Amniotic epithelial cell (primary cell): ENCODE measurements at regions not wholly inside any gene's neighbourhood (a gene's known extent, or its start where the extent isn't known, plus 50 kb on each side); places are given as distances from the start of the nearest gene placed in this dataset.
"Not testable (repeated sequence)": the region's sequence is repeated elsewhere in the genome, so short reads cannot be mapped to it uniquely, and the experiment has no call there.

Experiments used
- DNase-seq: peaks from one replicate; pipeline ENCODE4 v3.0.0-alpha.2; 2010; ENCODE audit warnings: low read depth

DNA sequence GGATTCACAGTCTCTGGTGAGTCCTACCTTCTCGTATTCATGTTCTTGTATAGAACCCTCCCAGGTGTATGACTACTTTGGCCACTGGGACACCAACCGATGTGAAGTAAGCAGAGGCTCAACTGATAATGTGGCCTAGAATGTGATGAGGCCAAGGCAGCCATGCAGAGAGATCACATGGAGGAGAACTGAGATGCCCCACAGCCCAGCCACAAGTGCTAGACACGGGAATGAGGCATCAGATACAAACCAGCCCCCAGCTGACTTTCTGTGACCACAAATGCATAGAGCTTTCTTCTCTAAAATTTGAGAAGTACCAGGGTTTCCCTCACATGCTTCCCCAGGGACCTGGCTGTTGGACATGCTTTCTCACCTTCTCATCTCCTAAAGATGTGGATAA lies 375.7 kb downstream of the CCSER2 start:
- DNase-seq: no peak

DNA sequence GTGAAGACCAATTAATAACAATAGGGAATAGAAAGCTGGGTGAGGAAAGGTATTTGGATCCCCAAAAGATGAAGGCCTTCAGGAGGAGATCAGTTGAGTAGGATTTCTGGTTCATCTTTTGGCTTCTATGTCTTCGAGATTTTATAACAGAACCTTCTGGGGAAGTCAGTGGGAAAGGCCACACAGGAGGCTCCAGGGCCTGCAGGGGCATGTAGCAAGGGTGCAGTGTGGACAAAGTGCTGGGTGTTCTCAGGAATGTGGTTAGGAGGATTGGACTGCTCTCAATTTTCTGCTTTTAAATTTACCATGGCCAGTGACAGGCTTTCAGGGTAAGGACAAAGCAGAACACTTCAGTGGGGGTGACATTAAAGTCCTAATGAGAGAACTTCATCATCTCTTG lies 378.0 kb downstream of the CCSER2 start:
- no peak for DNase-seq

GRCh38 chr10:84706875-84707274 lies 378.5 kb downstream of the CCSER2 start:
- no peak for DNase-seq

DNA sequence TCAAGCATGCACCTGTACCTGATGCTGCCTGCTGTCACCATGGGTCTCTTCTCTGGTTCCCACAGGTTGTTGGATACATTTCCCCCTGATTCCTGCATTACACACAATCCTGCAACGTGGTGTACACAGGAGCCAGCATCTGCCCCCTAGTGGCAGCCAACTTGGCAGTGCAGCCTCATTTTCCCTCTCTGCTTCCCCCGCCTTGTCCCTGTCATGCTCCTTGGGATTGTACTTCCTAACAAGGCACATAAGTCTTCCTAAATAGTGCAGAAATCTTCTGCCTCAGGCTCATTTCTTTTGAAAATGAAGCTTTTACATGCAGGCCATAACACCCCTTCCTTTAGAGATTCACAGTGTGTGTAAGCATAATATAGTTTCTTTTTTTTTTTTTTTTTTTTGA lies 387.5 kb downstream of the CCSER2 start:
- no peak for DNase-seq

DNA sequence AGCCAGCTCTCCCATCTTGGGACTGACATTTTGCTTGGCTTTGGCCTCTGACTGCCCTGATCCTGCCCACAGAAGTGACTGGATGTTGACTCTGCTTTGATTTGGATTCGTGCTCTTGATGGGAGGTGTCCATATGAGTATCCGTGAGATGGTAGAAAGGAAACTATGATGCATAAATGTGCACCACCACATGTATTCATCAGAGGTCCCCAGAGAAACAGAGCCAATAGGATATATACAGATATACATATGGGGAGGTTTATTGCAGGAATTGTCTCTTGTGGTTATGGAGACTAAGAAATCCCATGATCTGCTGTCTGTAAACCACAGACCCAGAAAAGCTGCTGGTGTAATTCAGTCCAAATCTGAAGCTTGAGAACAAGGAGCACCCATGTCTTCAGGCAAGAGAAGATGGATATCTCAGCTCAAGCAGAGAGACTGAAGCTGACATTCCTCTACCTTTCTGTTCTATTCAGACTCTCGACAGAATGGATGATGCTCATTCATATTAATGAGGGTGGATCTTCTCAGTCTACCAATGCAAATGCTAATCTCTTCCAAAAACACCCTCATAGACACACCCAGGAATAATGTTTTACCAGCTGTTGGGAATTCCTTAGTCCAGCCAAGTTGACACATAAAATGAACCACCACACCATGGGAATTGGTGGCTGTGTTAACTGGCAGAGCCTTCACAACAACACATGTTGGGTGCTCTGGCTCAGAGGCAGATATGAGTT lies 390.7 kb downstream of the CCSER2 start:
- no peak for DNase-seq

DNA sequence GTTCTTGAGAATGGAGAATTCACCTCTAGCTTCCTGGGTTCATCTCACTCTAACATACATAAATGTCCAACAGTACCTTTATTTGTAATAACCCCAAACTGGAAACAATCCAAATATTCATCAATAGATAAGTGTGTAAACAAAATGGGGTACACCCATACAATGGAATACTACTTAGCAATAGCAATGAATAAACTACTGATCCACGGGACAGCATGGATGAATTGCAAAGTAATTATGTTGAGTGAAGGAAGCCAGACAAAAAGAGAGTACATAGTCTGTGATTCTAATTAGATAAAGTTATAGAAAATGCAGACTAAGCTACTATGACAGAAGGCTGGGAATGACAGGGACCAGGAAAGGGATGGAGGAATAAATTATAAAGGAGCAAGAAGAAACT lies 391.3 kb downstream of the CCSER2 start:
- DNase-seq: no peak

GRCh38 chr10:84727398-84727797 lies 399.0 kb downstream of the CCSER2 start:
- DNase-seq: no peak

DNA sequence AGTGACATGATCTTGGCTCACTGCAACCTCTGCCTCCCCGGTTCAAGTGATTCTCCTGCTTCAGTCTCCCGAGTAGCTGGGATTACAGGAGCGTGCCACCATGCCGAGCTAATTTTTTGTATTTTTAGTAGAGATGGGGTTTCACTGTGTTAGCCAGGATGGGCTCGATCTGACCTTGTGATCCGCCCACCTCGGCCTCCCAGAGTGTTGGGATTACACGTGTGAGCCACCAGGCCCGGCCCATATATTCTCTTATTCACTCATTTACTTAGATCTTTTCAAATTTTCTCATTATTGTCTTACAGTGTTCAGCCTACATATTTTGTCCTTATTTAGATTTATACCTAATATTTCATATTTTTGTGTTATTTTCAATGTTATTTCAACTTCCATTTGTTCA lies 410.7 kb downstream of the CCSER2 start:
- DNase-seq: not testable (repeated sequence)

DNA sequence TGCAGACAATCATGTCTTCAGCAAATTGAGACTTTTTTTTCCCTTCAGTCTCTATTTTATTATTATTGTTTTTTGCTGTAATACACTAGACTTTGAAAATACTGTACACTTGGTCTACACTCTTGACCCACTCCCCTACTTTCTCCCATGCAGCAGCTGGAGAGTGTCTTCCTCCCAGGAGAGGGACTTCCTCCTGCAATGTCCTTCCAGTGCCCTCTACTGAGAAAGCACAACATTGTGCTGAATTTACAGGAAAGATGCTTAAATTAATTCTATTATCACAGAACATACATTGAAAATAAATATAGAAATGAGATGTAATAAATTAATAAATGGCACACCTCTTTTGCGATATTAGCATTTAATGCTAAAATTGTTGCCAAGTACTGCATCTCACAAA lies 411.3 kb downstream of the CCSER2 start:
- no peak for DNase-seq

GRCh38 chr10:84743483-84743882 lies 415.1 kb downstream of the CCSER2 start:
- no peak for DNase-seq

GRCh38 chr10:84755311-84755710 lies 426.9 kb downstream of the CCSER2 start:
- no peak for DNase-seq

GRCh38 chr10:84756653-84757052 lies 428.3 kb downstream of the CCSER2 start:
- not testable (repeated sequence) for DNase-seq

DNA sequence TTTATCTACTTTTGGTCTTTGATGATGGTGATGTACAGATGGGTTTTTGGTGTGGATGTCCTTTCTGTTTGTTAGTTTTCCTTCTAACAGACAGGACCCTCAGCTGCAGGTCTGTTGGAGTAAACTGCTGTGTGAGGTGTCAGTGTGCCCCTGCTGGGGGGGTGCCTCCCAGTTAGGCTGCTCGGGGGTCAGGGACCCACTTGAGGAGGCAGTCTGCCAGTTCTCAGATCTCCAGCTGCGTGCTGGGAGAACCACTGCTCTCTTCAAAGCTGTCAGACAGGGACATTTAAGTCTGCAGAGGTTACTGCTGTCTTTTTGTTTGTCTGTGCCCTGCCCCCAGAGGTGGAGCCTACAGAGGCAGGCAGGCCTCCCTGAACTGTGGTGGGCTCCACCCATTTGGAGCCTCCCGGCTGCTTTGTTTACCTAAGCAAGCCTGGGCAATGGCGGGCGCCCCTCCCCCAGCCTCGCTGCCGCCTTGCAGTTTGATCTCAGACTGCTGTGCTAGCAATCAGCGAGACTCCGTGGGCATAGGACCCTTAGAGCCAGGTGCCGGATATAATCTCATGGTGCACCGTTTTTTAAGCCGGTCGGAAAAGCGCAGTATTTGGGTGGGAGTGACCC lies 433.7 kb downstream of the CCSER2 start:
- DNase-seq: not testable (repeated sequence)

DNA sequence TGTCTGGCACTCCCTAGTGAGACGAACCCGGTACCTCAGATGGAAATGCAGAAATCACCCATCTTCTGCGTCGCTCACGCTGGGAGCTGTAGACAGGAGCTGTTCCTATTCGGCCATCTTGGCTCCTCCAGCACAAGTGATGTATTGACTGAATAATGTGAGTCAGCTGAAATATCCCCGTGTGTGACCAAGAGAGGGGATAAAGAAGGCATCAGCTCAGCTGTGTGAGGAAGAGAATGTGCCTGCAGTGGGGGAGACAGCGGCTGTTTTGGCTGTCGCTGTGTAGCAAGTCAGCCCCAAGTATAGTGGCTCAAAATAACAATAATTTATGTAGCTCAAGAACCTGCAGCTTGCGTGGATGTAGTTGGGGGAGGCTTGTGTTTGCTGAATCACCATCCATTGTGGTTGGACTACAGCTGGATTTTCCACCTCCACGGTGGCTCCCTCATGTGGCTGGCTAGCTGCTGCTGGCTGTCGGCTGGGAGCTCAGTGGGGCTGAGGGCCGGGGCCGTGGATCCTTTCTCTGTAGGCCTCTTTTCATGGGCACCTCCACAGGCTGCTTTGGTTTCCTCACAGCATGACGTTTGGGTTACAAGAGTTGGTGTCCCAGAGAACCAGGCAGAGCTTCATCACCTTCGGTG lies 434.5 kb downstream of the CCSER2 start:
- DNase-seq: no peak

DNA sequence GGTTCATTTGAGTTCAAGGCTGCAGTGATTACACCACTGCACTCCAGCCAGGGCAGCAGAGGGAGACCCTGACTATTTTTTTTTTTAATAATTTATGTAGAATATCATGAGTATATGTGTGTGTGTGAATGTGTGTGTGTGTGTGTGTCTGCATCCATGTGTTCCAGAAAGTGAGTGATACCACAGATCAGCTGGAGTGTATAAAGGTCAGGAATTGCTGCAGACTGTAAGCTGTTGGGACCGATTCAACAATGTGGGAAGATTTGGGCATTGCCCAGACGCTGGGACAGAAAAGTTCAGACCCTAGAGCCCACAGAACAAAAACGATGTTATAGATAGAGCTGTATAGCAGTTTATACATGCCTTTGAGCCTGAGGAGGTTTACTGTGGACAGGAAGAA lies 435.6 kb downstream of the CCSER2 start:
- DNase-seq: no peak

DNA sequence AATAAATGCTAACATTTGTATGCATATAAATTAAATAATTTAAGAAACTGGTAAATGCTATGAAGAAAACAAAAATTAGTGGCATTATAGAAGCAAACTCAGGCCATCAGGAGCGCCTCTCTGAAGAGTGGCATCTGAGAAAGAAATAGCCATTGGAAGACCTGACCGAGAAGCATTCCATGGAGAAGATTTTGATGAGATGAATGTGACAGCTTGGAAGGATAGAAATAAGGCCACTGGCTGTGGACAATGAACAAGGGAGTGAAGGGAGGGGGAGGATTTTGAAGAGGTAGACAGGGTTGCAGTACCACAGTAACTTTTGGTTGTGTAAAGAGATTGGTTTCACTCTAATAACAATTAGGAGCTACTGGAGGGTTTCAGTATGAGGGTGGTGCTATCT lies 436.7 kb downstream of the CCSER2 start:
- DNase-seq: no peak

GRCh38 chr10:84765656-84766055 lies 437.3 kb downstream of the CCSER2 start:
- DNase-seq: no peak

- no peak for DNase-seq
These were observed 438.5 kb downstream of the CCSER2 start for GRCh38 chr10:84766923-84767322.

- no peak for DNase-seq
These were observed 439.7 kb downstream of the CCSER2 start for GRCh38 chr10:84768132-84768531.

DNA sequence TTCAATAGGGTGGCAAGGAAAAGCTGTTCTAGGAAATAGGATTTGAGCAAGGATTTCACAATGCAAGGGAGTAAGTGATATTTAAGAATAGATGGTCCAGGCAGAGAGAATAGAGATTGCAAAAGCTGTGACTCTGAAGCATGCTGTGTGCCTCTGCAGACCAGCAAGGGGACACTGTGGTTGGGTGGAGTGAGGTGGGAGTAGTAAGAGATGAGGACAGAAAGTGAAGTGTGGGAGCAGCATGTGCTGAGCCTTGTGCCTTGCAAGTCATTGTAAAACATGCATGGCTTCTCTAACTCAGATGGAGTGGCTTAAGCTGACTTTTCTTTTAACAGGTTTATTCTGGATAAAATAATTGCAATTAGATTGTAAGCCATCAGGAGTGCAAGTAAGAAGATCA lies 442.4 kb downstream of the CCSER2 start:
- no peak for DNase-seq

GRCh38 chr10:84783386-84783785 lies 455.0 kb downstream of the CCSER2 start:
- DNase-seq: peak; percentile 4

DNA sequence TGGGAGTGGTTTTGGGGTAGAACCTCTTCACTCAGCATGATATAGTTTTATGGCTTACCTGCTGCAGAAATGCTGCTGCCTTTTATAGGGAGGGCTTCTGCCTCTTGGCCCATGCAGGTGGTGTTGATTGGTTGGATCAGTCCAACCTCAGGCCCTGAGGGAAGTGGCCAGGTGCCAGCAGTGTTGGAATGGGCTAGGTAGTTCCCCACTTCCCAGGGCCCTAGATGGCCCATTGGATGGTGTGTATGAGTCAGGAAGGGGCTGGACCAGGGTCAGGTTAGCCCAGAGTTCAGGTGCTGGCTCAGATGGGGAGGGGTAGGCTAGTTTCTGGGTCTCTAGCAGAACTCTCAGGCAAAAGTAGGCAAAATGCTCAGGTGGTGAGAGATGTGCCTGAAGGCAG lies 455.5 kb downstream of the CCSER2 start:
- DNase-seq: no peak

GRCh38 chr10:84784749-84785148 lies 456.4 kb downstream of the CCSER2 start:
- no peak for DNase-seq

DNA sequence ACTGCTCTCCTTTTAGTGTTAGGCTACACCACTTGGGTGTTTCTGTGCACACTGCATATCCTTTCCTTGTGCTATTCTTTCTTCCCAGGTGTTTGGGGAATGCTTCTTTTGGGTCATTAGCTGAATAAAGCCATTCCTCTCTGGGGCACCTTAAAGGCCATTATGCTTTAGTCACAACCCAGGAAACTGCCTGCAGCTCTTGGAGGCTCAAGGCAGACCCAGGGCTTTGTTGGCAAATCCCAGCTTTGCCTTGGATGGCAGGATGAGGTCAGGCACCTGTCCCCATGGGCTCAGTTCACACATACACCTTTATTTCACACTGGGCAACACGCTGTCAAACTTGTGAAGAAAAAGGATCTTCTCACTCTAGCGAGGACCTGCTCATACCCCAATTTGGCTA lies 460.6 kb downstream of the CCSER2 start:
- no peak for DNase-seq
